ENCODE measurements at regions not wholly inside any gene's neighbourhood (a gene's known extent, or its start where the extent isn't known, plus 50 kb on each side); places are given as distances from the start of the nearest gene placed in this dataset.

GRCh38 chr10:2427412-2427811 lies 639.9 kb upstream of the PFKP start:
- H4K20me1 ChIP-seq (ENCODE audit: insufficient read depth, low read length): no peaks in the 10 kb centered on the region
- H3K36me3 ChIP-seq (ENCODE audit: insufficient read depth, low read length): no peaks in the 10 kb centered on the region

GRCh38 chr10:2425320-2425719 lies 642.0 kb upstream of the PFKP start:
- no peaks in the 10 kb centered on the region for H3K4me1 ChIP-seq (ENCODE audit: insufficient read depth, low read length)
- H3K4me3 ChIP-seq (ENCODE audit: insufficient read depth, low read length): no peak overlapping the region
- no peak overlapping the region for H3K4me2 ChIP-seq (ENCODE audit: insufficient read depth, low read length)
- H3K9me3 ChIP-seq (ENCODE audit: low read depth, low read length): peaks cover 2% of the 10 kb centered on the region
- no peaks in the 10 kb centered on the region for H4K20me1 ChIP-seq (ENCODE audit: insufficient read depth, low read length)
- H2AFZ ChIP-seq (ENCODE audit: low read length): no peak overlapping the region
- TF ChIP-seq CTCF (IDR thresholded peaks at IDR 0.05; ENCODE audit: extremely low read depth, low read depth, low read length): no peak
- DNase-seq (ENCODE audit: insufficient read length, low spot score, missing footprints): no peak
- no peaks in the 10 kb centered on the region for H3K79me2 ChIP-seq (ENCODE audit: insufficient read depth, low read length)
- H3K27me3 ChIP-seq (ENCODE audit: insufficient read depth, low read length): no peaks in the 10 kb centered on the region
- H3K27ac ChIP-seq (ENCODE audit: low read depth, low read length): no peak overlapping the region
- H3K36me3 ChIP-seq (ENCODE audit: insufficient read depth, low read length): no peaks in the 10 kb centered on the region

More at GRCh38 chr10:2427412-2427811, 639.9 kb upstream of the PFKP start:
- no peaks in the 10 kb centered on the region for H3K4me1 ChIP-seq (ENCODE audit: insufficient read depth, low read length)
- no peak for TF ChIP-seq CTCF (IDR thresholded peaks at IDR 0.05; ENCODE audit: extremely low read depth, low read depth, low read length)
- H2AFZ ChIP-seq (ENCODE audit: low read length): no peak overlapping the region
- H3K9me3 ChIP-seq (ENCODE audit: low read depth, low read length): peaks cover under 1% of the 10 kb centered on the region
- no peak overlapping the region for H3K27ac ChIP-seq (ENCODE audit: low read depth, low read length)
- no peak overlapping the region for H3K4me3 ChIP-seq (ENCODE audit: insufficient read depth, low read length)
- no peaks in the 10 kb centered on the region for H3K27me3 ChIP-seq (ENCODE audit: insufficient read depth, low read length)
- no peak for DNase-seq (ENCODE audit: insufficient read length, low spot score, missing footprints)
- H3K79me2 ChIP-seq (ENCODE audit: insufficient read depth, low read length): no peaks in the 10 kb centered on the region
- no peak overlapping the region for H3K4me2 ChIP-seq (ENCODE audit: insufficient read depth, low read length)

- Histone ChIP-seq H3K4me1 (ENCODE audit: insufficient read depth, low read length) (no peaks in the 10 kb centered on the region), H3K36me3 (ENCODE audit: insufficient read depth, low read length) (no peaks in the 10 kb centered on the region), H2AFZ (ENCODE audit: low read length) (no peak overlapping the region), H3K79me2 (ENCODE audit: insufficient read depth, low read length) (no peaks in the 10 kb centered on the region), H3K9me3 (ENCODE audit: low read depth, low read length) (peaks cover 7% of the 10 kb centered on the region), H3K27ac (ENCODE audit: low read depth, low read length) (no peak overlapping the region), H3K27me3 (ENCODE audit: insufficient read depth, low read length) (no peaks in the 10 kb centered on the region), H4K20me1 (ENCODE audit: insufficient read depth, low read length) (no peaks in the 10 kb centered on the region), H3K4me2 (ENCODE audit: insufficient read depth, low read length) (no peak overlapping the region), H3K4me3 (ENCODE audit: insufficient read depth, low read length) (no peak overlapping the region)
- DNase-seq (ENCODE audit: insufficient read length, low spot score, missing footprints): no peak
- no peak for TF ChIP-seq CTCF (IDR thresholded peaks at IDR 0.05; ENCODE audit: extremely low read depth, low read depth, low read length)
Measured at GRCh38 chr10:2414562-2414961, 652.8 kb upstream of the PFKP start.

GRCh38 chr10:2414039-2414438 lies 653.3 kb upstream of the PFKP start:
- Histone ChIP-seq H3K36me3 (ENCODE audit: insufficient read depth, low read length) (no peaks in the 10 kb centered on the region), H3K4me2 (ENCODE audit: insufficient read depth, low read length) (no peak overlapping the region), H3K4me1 (ENCODE audit: insufficient read depth, low read length) (no peaks in the 10 kb centered on the region), H4K20me1 (ENCODE audit: insufficient read depth, low read length) (no peaks in the 10 kb centered on the region), H3K9me3 (ENCODE audit: low read depth, low read length) (peaks cover 7% of the 10 kb centered on the region), H3K27ac (ENCODE audit: low read depth, low read length) (no peak overlapping the region), H3K79me2 (ENCODE audit: insufficient read depth, low read length) (no peaks in the 10 kb centered on the region), H3K4me3 (ENCODE audit: insufficient read depth, low read length) (no peak overlapping the region), H3K27me3 (ENCODE audit: insufficient read depth, low read length) (no peaks in the 10 kb centered on the region), H2AFZ (ENCODE audit: low read length) (no peak overlapping the region)
- TF ChIP-seq CTCF (IDR thresholded peaks at IDR 0.05; ENCODE audit: extremely low read depth, low read depth, low read length): no peak
- no peak for DNase-seq (ENCODE audit: insufficient read length, low spot score, missing footprints)

Data from osteoblast (primary cell).